ENCODE measurements at regions not wholly inside any gene's neighbourhood (a gene's known extent, or its start where the extent isn't known, plus 50 kb on each side); places are given as distances from the start of the nearest gene placed in this dataset.

DNA sequence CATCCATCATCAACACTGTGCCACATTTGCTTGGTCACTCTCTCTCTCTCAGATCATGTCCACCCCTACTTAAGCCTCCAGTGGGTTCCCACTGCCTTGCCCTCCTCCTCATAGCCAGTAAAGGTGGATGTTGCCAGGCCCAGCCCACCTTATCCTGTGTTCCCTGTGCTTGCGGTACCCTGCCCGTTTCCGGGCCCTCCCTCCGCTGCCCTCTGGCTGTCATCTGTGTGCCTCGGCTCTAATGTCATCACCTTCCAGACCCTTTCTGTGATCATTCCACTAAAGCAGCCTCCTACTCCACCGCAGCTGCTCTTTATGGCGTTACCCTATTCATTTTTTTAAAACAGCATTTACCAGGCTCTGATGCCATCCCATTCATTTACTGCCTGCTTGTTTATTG lies 305.7 kb upstream of the SKOR2 start:
- intact Hi-C loops (cut with micrococcal nuclease; ENCODE audit: unreplicated experiment), result no loop called here
- BruUV-seq (replicated peaks), result no TSS peak
- Histone ChIP-seq H3K9me3 (no peaks in the 10 kb centered on the region), H3K27me3 (replicated peaks; ENCODE audit: control insufficient read depth, insufficient read depth, low read length) (no peaks in the 10 kb centered on the region), H3K4me1 (no peaks in the 10 kb centered on the region), H3K4me3 (ENCODE audit: low read depth, low read length) (no peak overlapping the region), H3K36me3 (ENCODE audit: control insufficient read depth, insufficient read depth, low read length) (no peaks in the 10 kb centered on the region)
- TF ChIP-seq, protein P1, sequence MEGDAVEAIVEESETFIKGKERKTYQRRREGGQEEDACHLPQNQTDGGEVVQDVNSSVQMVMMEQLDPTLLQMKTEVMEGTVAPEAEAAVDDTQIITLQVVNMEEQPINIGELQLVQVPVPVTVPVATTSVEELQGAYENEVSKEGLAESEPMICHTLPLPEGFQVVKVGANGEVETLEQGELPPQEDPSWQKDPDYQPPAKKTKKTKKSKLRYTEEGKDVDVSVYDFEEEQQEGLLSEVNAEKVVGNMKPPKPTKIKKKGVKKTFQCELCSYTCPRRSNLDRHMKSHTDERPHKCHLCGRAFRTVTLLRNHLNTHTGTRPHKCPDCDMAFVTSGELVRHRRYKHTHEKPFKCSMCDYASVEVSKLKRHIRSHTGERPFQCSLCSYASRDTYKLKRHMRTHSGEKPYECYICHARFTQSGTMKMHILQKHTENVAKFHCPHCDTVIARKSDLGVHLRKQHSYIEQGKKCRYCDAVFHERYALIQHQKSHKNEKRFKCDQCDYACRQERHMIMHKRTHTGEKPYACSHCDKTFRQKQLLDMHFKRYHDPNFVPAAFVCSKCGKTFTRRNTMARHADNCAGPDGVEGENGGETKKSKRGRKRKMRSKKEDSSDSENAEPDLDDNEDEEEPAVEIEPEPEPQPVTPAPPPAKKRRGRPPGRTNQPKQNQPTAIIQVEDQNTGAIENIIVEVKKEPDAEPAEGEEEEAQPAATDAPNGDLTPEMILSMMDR (IDR thresholded peaks at IDR 0.05; ENCODE audit: insufficient read depth in 1 of 2, low read depth in 1 of 2, low read length in 1 of 2, severe bottlenecking in 1 of 2, unreplicated experiment in 1 of 2), result no peak
- POLR2A ChIA-PET, result no interaction called here
- Mint-ChIP-seq H3K4me1 (ENCODE audit: low read depth, unreplicated experiment) (no peaks in the 10 kb centered on the region), H3K4me3 (ENCODE audit: unreplicated experiment) (no peak overlapping the region), H3K36me3 (ENCODE audit: insufficient read depth, unreplicated experiment) (no peaks in the 10 kb centered on the region), H3K27me3 (ENCODE audit: insufficient read depth, unreplicated experiment) (peaks cover 7% of the 10 kb centered on the region), H3K9me3 (ENCODE audit: unreplicated experiment) (no peaks in the 10 kb centered on the region), H3K27ac (ENCODE audit: unreplicated experiment) (no peak overlapping the region)
- no peak for DNase-seq
- CTCF ChIA-PET, result no interaction called here

DNA sequence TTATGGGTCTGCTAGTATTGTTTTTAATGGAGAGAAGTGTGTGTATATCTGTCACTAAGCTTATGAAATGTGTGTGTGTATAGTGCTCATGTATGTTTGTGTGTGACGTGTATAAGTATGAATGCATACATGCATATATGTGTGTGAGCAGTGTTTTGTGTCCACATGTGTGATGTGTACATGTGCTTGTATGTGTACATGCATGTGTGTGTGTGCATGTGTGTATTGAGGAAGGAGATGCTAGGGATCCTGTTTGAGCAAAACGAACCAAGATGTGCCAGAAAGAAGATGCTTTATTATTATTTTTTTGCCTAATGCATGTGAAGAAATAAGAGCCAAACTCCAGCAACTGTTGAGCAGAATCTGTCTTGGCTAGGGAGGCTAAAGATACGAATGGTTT lies 301.3 kb upstream of the SKOR2 start:
- intact Hi-C loops (cut with micrococcal nuclease; ENCODE audit: unreplicated experiment), result no loop called here

DNA sequence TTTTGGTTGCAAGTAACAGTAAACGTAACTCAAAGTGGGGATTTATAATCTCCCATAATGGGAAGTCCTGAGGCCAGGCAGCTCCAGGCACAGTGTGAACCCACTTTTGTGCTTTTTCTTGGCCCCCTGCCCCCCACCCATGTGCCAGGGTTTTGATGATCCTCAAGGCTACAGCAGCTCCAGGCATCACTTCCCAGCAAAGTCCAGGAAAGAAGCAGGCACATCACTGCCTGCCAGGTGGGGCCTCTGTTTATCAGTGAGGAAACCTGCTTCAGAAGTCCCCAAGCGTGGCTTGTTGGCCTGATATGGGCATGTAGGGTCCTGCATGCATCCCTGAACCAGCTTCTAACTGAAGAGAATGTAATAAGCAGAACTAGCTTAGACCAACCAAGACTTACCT lies 299.2 kb upstream of the SKOR2 start:
- Histone ChIP-seq H3K9me3 (no peaks in the 10 kb centered on the region), H3K27me3 (replicated peaks; ENCODE audit: control insufficient read depth, insufficient read depth, low read length) (no peaks in the 10 kb centered on the region), H3K4me1 (no peaks in the 10 kb centered on the region), H3K4me3 (ENCODE audit: low read depth, low read length) (no peak overlapping the region), H3K36me3 (ENCODE audit: control insufficient read depth, insufficient read depth, low read length) (no peaks in the 10 kb centered on the region)
- DNase-seq, result no peak
- TF ChIP-seq, protein P1 (IDR thresholded peaks at IDR 0.05; ENCODE audit: insufficient read depth in 1 of 2, low read depth in 1 of 2, low read length in 1 of 2, severe bottlenecking in 1 of 2, unreplicated experiment in 1 of 2), result no peak
- H3K27me3 Mint-ChIP-seq (ENCODE audit: insufficient read depth, unreplicated experiment), result peaks cover 11% of the 10 kb centered on the region
- intact Hi-C loops (cut with micrococcal nuclease; ENCODE audit: unreplicated experiment), result no loop called here
- CTCF ChIA-PET, result no interaction called here
- H3K36me3 Mint-ChIP-seq (ENCODE audit: insufficient read depth, unreplicated experiment), result no peaks in the 10 kb centered on the region
- H3K4me1 Mint-ChIP-seq (ENCODE audit: low read depth, unreplicated experiment), result no peaks in the 10 kb centered on the region
- POLR2A ChIA-PET, result no interaction called here
- no peak overlapping the region for H3K4me3 Mint-ChIP-seq (ENCODE audit: unreplicated experiment)
- no peak overlapping the region for H3K27ac Mint-ChIP-seq (ENCODE audit: unreplicated experiment)
- BruUV-seq (replicated peaks), result no TSS peak
- H3K9me3 Mint-ChIP-seq (ENCODE audit: unreplicated experiment), result no peaks in the 10 kb centered on the region

More for the DNA sequence above, 301.3 kb upstream of the SKOR2 start:
- no peaks in the 10 kb centered on the region for H3K27me3 ChIP-seq (replicated peaks; ENCODE audit: control insufficient read depth, insufficient read depth, low read length)
- H3K9me3 Mint-ChIP-seq (ENCODE audit: unreplicated experiment), result no peaks in the 10 kb centered on the region
- no peaks in the 10 kb centered on the region for H3K36me3 ChIP-seq (ENCODE audit: control insufficient read depth, insufficient read depth, low read length)
- no peaks in the 10 kb centered on the region for H3K36me3 Mint-ChIP-seq (ENCODE audit: insufficient read depth, unreplicated experiment)
- H3K4me1 Mint-ChIP-seq (ENCODE audit: low read depth, unreplicated experiment), result no peaks in the 10 kb centered on the region
- no peak overlapping the region for H3K27ac Mint-ChIP-seq (ENCODE audit: unreplicated experiment)
- CTCF ChIA-PET, result no interaction called here
- BruUV-seq (replicated peaks), result no TSS peak
- no peaks in the 10 kb centered on the region for H3K4me1 ChIP-seq
- TF ChIP-seq, protein P1 (IDR thresholded peaks at IDR 0.05; ENCODE audit: insufficient read depth in 1 of 2, low read depth in 1 of 2, low read length in 1 of 2, severe bottlenecking in 1 of 2, unreplicated experiment in 1 of 2), result no peak
- H3K4me3 ChIP-seq (ENCODE audit: low read depth, low read length), result no peak overlapping the region
- no peak for DNase-seq
- no peaks in the 10 kb centered on the region for H3K9me3 ChIP-seq
- no peak overlapping the region for H3K4me3 Mint-ChIP-seq (ENCODE audit: unreplicated experiment)
- POLR2A ChIA-PET, result no interaction called here
- peaks cover 1% of the 10 kb centered on the region for H3K27me3 Mint-ChIP-seq (ENCODE audit: insufficient read depth, unreplicated experiment)

Measured in Caco-2 (cell line).